ENCODE measurements at regions not wholly inside any gene's neighbourhood (a gene's known extent, or its start where the extent isn't known, plus 50 kb on each side); places are given as distances from the start of the nearest gene placed in this dataset.

DNA sequence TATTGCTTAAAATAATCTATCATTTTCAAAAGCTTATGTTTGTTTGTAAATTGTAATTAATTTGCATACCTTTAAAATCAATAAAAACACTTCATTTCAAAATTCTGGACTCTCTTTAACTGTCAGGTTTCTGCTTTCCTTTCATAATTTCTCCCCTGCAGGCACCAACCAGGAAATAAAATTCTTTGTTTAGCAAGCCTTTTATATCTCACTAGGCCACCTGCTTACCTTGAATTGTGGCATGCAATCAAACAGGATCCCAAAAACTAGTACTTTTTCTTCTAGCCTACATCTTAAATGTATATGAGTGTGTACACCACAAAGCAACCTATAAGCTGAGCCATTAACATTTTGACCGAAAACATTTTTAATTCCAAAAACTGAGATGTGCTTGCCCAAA lies 233.1 kb downstream of the NR4A2 start:
- no peak for DNase-seq (ENCODE audit: low read depth)
- in situ Hi-C loops (cut with HindIII; ENCODE audit: low sequenced_read_pairs): no loop called here
- H3K4me3 ChIP-seq (ENCODE audit: low read depth, low read length): no peak overlapping the region
- TF ChIP-seq, protein P1, sequence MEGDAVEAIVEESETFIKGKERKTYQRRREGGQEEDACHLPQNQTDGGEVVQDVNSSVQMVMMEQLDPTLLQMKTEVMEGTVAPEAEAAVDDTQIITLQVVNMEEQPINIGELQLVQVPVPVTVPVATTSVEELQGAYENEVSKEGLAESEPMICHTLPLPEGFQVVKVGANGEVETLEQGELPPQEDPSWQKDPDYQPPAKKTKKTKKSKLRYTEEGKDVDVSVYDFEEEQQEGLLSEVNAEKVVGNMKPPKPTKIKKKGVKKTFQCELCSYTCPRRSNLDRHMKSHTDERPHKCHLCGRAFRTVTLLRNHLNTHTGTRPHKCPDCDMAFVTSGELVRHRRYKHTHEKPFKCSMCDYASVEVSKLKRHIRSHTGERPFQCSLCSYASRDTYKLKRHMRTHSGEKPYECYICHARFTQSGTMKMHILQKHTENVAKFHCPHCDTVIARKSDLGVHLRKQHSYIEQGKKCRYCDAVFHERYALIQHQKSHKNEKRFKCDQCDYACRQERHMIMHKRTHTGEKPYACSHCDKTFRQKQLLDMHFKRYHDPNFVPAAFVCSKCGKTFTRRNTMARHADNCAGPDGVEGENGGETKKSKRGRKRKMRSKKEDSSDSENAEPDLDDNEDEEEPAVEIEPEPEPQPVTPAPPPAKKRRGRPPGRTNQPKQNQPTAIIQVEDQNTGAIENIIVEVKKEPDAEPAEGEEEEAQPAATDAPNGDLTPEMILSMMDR (IDR thresholded peaks at IDR 0.05; ENCODE audit: low read depth, low read length, missing control alignments): no peak

DNA sequence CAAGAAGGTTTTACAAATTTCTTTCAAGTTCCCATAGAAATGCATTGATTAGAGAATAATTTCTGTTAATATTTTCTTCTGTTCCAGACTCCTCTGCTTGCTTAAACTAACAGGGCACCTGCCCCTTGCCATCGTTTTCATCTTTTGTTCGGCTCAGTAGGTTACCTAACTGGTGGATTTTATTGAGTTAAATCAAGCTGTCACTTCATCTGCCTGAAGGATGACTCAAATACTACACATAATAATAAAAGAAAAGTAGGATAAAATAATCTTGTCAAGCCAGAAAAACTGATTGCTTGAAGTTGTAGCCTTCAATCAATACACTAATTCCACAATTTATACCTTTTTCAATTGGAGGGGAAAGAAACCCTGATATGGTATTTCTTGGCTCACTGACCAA lies 234.0 kb downstream of the NR4A2 start:
- TF ChIP-seq, protein P1 (IDR thresholded peaks at IDR 0.05; ENCODE audit: low read depth, low read length, missing control alignments): no peak
- in situ Hi-C loops (cut with HindIII; ENCODE audit: low sequenced_read_pairs): no loop called here
- H3K4me3 ChIP-seq (ENCODE audit: low read depth, low read length): no peak overlapping the region
- DNase-seq (ENCODE audit: low read depth): no peak

DNA sequence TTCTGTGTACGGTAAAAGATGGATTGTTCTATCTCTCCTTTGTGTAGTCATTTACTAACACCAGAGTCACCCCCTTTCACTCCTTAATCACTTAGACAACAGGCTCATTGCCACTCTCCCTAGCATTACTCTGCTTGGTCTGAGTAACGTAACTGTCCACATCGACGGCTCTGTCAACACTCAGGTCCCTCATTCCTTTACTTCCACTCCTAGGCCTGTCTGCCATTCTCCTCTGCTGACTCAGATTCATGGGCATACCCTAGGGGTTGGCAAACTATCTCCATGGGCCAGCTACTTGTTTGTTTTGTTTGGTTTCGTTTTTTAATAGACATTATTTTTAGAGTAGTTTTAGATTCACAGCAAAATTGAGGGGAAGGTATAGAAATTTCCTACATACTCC lies 243.9 kb downstream of the NR4A2 start:
- in situ Hi-C loops (cut with HindIII; ENCODE audit: low sequenced_read_pairs): no loop called here
- TF ChIP-seq, protein P1 (IDR thresholded peaks at IDR 0.05; ENCODE audit: low read depth, low read length, missing control alignments): no peak
- DNase-seq (ENCODE audit: low read depth): no peak
- no peak overlapping the region for H3K4me3 ChIP-seq (ENCODE audit: low read depth, low read length)

DNA sequence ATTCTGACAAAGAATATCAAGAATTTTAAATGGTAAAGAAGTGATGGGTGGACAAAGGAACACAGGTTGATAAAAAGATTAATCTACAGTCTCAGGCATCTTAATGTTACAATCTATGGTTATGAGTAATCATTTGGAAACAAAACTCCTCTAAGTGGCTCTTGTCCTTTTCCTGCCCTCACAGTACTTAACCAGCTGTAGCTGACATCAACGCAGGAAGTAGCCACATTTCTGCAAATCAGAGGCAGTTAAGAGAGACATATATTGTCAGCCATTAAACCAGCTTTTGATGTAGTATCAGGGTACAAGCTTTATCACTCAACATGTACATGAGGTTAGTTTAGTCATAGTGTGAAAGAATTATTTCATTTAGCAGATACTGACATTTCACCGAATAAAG lies 244.6 kb downstream of the NR4A2 start:
- DNase-seq (ENCODE audit: low read depth): no peak

DNA sequence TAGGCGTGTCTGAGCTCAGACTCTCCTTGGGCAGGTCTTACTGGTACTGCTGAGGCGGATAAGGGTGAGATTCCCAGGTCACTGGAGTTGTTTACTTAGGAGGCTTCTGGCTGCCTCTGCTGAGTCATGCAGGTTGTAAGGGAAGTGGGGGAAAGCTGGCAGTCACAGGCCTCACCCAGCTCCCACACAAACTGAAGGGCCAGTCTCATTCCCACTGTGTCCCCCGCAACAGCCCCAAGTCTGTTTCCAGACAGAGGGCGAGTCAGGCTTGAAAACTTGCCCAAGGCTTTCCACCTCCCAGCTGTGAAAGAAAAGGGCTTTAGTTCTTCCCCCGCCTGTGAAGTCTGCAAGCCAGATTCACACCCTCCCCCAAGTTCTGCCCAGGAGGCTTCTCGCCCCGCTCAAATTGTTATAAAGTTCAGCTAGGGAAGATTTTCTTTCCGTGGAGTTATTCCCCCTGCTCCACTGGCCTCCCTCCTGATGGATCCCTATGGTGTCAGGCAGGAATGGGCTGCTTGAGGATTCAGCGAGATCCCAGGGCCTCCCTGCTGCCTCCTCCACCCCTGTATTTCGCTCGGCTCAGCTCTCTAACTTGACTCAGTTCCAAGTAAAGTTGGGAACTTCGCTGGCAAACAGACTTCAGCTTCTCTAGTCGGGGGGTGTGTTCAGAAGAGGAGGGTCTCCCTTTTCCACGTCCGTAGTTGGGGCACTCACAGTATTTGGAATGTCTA lies 248.6 kb downstream of the NR4A2 start:
- H3K4me3 ChIP-seq (ENCODE audit: low read depth, low read length): no peak overlapping the region
- DNase-seq (ENCODE audit: low read depth): no peak
- TF ChIP-seq, protein P1 (IDR thresholded peaks at IDR 0.05; ENCODE audit: low read depth, low read length, missing control alignments): no peak
- in situ Hi-C loops (cut with HindIII; ENCODE audit: low sequenced_read_pairs): no loop called here

More for the DNA sequence above, 244.6 kb downstream of the NR4A2 start:
- no peak overlapping the region for H3K4me3 ChIP-seq (ENCODE audit: low read depth, low read length)
- in situ Hi-C loops (cut with HindIII; ENCODE audit: low sequenced_read_pairs): no loop called here
- TF ChIP-seq, protein P1 (IDR thresholded peaks at IDR 0.05; ENCODE audit: low read depth, low read length, missing control alignments): no peak

DNA sequence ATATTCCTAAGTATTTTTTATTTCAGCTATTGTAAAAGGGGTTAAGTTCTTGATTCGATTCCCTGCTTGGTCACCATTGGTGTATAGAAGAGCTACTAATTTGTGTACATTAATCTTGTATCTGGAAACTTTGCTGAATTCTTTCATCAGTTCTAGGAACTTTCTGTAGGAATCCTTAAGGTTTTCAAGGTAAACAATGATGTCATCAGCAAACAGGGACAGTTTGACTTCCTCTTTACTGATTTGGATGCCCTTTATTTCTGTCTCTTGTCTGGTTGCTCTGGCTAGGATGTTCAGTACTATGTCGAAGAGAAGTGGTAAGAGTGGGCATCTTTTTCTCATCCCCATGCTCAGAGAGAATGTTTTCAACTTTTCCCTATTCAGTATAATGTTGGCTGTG lies 252.7 kb downstream of the NR4A2 start:
- TF ChIP-seq, protein P1 (IDR thresholded peaks at IDR 0.05; ENCODE audit: low read depth, low read length, missing control alignments): no peak
- no peak overlapping the region for H3K4me3 ChIP-seq (ENCODE audit: low read depth, low read length)
- DNase-seq (ENCODE audit: low read depth): no peak
- in situ Hi-C loops (cut with HindIII; ENCODE audit: low sequenced_read_pairs): no loop called here

Measured in astrocyte of the cerebellum (primary cell).